Esophagus (tissue), 2 donors: ENCODE measurements at regions not wholly inside any gene's neighbourhood (a gene's known extent, or its start where the extent isn't known, plus 50 kb on each side); places are given as distances from the start of the nearest gene placed in this dataset.
"Not testable (repeated sequence)": the region's sequence is repeated elsewhere in the genome, so short reads cannot be mapped to it uniquely, and the experiment has no call there.

Source experiments
- H3K27ac ChIP-seq, 2 donors: one replicate each; pipeline ENCODE4 v1.5.1; 2013; ENCODE audit warnings: low read depth in 2 of 2, mild to moderate bottlenecking in 2 of 2, inconsistent platforms in 1 of 2, low read length in 1 of 2, moderate library complexity in 1 of 2
- H3K27me3 ChIP-seq, 2 donors: one replicate each; pipeline ENCODE4 v1.6.1; 2013; ENCODE audit warnings: low read length in 2 of 2, control low read depth in 1 of 2, mild to moderate bottlenecking in 1 of 2; ENCODE audit not compliant: insufficient read depth in 2 of 2, control insufficient read depth in 1 of 2
- H3K36me3 ChIP-seq, 2 donors: one replicate each; pipeline ENCODE4 v1.6.1; 2013; ENCODE audit warnings: low read length in 1 of 2; ENCODE audit not compliant: control insufficient read depth in 2 of 2, insufficient read depth in 2 of 2
- H3K4me1 ChIP-seq, 2 donors: one replicate each; pipeline ENCODE4 v1.6.1; 2013; ENCODE audit warnings: low read length in 1 of 2; ENCODE audit not compliant: control insufficient read depth in 2 of 2, insufficient read depth in 2 of 2
- H3K4me3 ChIP-seq, 2 donors: one replicate each; pipeline ENCODE4 v1.5.1; 2013; ENCODE audit warnings: low read length in 2 of 2, mild to moderate bottlenecking in 2 of 2, low read depth in 1 of 2, moderate library complexity in 1 of 2
- H3K9me3 ChIP-seq, 2 donors: one replicate each; pipeline ENCODE4 v1.6.1; 2013; ENCODE audit warnings: mild to moderate bottlenecking in 2 of 2, low read depth in 1 of 2, low read length in 1 of 2, moderate library complexity in 1 of 2; ENCODE audit not compliant: control insufficient read depth in 2 of 2, insufficient read depth in 1 of 2
- WGBS, 2 donors: extraction: QIAGEN DNeasy Blood & Tissue Kit; methylation state at CpG; one replicate each; pipeline ENCODE4 v1.1.7; 2013; 5-methylcytosine and 5-hydroxymethylcytosine counted together
- donor health status: healthy with polysubstance abuse.
- donor health status: Bipolar disorder and iron deficiency.

DNA sequence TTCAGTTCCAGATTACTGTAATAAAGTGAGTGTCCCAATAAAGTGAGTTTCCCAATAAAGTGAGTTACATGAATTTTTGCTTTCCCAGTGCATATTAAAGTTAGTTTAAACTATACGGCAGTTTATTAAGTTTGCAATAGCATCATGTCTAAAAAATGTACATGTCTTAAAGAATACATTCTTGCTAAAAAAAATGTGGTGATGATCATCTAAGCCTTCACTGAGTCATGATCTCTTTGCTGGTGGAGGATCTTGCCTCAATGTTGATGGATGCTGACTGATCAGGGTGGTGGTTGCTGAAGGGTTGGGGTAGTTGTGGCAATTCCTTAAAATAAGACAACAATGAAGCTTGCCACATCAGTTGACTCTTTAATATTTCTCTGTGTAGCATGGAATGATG is 664.2 kb downstream of the TDRD15 start:
- H3K4me1 ChIP-seq, result no peaks in the 10 kb centered on the region
- no peaks in the 10 kb centered on the region for H3K27me3 ChIP-seq
- 67 to 86% methylated on average over 1 of the region's 1 CpG for WGBS, 2 donors
- H3K4me3 ChIP-seq, result no peak overlapping the region
- H3K36me3 ChIP-seq, result no peaks in the 10 kb centered on the region
- no peak overlapping the region for H3K27ac ChIP-seq
- H3K9me3 ChIP-seq, result peaks cover 0 to under 1% of the 10 kb centered on the region in 2 donors

DNA sequence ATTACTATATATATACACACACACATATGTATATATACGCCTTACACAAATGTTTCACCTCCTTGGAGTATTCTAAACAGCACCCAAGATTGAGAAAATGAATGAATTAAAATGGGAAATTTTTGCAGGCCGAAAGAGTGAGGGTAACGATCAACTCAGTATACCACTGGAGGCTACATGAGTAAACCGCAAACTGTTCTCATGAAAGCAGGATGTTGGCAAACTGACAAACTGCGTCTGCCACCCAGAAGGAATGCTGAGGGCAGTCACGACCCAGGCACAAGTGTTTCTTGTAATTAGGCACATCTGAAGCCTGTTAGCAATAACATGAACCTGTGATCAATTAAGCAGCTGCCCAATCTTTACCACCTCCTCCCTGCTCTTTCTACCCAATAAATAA is 666.5 kb downstream of the TDRD15 start:
- H3K4me1 ChIP-seq, H3K27me3 ChIP-seq, H3K36me3 ChIP-seq, H3K4me3 ChIP-seq, H3K27ac ChIP-seq, H3K9me3 ChIP-seq: not testable (repeated sequence)
- 58 to 69% methylated on average over 6 of the region's 6 CpGs for WGBS, 2 donors

DNA sequence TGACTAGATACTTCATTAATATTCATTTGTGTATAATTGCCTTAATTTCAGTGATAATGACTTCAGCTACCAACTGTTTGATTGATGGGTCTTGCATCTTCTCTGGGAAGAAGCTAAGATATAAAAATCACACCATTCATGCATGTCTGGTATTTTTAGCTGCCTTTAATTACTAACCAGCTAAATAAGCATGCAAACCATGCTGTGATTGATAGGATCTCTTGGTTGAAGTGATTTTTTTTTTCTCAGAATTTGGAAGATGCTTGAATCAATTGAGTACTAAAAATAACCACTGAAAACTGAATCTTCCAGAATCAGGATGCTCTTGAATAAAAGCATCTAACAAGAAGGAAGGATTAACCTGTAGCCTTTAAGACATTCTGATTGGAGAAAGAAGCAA is 668.8 kb downstream of the TDRD15 start:
- Histone ChIP-seq H3K36me3 (no peaks in the 10 kb centered on the region), H3K27ac (no peak overlapping the region), H3K4me3 (no peak overlapping the region), H3K9me3 (no peaks in the 10 kb centered on the region), H3K4me1 (no peaks in the 10 kb centered on the region), H3K27me3 (no peaks in the 10 kb centered on the region)

DNA sequence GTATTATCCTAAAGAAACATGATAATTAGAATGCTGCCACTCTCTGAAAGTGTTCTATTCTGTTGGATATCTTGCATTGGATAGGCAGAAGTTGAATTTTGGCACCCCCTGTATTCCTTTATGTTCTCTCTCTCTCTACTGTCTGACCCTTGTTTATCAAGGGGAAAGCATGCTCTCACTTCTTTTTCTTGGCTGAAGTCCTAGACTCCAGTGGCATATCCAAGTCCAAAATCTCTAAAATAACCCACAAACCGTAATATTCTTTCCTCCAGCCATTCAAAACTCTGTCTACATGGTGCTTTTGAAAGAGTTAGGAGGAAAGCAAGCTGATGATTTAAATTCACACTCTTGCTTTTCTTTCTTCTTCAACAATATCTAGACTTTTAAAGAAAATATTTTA is 669.7 kb downstream of the TDRD15 start:
- no peaks in the 10 kb centered on the region for H3K4me1 ChIP-seq
- no peak overlapping the region for H3K4me3 ChIP-seq
- WGBS, 2 donors, result 13 to 26% methylated on average over 1 of the region's 1 CpG
- H3K36me3 ChIP-seq, result no peaks in the 10 kb centered on the region
- no peaks in the 10 kb centered on the region for H3K27me3 ChIP-seq
- no peaks in the 10 kb centered on the region for H3K9me3 ChIP-seq
- no peak overlapping the region for H3K27ac ChIP-seq

DNA sequence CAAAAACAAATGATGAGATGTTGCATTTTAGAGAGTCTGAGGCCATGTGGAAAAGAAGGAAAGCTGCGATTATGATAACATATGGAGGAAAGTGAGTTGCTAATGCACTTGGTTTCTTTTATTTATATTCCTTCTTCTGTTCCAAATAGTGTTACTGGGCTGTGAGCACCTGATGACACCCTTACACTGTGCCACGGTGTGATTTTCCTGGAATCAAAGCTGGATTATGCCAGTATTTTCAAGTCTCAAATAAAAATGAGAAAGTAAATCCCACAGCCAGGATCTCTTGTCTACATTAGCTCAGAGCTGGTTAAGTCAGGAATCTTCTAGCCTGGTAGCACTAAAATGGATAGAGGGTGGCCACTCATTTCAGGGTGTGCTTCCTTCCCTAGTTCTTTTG is 670.8 kb downstream of the TDRD15 start:
- WGBS, 2 donors, result 71 to 76% methylated on average over 2 of the region's 2 CpGs
- Histone ChIP-seq H3K9me3 (no peaks in the 10 kb centered on the region), H3K27me3 (no peaks in the 10 kb centered on the region), H3K4me1 (no peaks in the 10 kb centered on the region), H3K27ac (no peak overlapping the region), H3K36me3 (no peaks in the 10 kb centered on the region), H3K4me3 (no peak overlapping the region)

DNA sequence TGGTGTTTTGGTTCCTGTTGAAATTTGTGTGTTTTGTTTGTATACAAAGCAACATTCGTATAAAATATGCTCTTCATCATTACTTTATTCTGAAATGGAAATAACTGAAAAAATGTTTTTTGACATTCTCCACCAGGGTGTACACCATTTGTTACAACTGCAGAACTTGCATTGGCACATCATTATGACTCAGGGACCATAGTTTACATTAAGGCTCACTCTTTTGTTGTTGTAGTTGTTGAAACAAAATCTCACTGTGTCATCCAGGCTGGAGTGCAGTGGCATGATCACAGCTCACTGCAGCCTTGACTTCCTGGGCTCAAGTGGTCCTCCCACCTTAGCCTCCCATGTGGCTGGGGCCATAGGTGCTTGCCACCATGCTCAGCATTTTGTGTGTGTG is 676.6 kb downstream of the TDRD15 start:
- WGBS, 2 donors, result 44 to 51% methylated on average over 1 of the region's 1 CpG
- no peak overlapping the region for H3K4me3 ChIP-seq
- no peaks in the 10 kb centered on the region for H3K36me3 ChIP-seq
- no peaks in the 10 kb centered on the region for H3K4me1 ChIP-seq
- peaks cover 0 to 2% of the 10 kb centered on the region in 2 donors for H3K9me3 ChIP-seq
- no peaks in the 10 kb centered on the region for H3K27me3 ChIP-seq
- H3K27ac ChIP-seq, result no peak overlapping the region

DNA sequence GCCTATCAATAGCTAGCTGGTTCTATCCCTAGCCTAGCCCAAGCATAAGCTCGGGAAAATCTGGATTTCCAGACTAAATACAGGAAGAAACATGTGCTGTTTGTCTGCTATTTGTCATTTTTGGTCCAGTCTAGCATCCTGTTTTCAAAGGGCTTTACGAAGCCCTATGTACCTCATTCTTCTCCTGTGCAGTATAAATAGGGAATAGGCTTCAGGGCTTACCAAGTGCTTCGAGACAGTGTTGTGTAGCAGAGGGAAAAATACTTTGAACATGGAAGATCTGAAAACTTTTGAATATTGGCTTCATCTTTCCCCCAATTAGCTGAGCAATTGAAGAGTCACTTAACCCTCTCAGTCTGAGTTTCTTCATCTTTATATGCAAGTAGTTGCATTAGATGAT is 679.8 kb downstream of the TDRD15 start:
- Histone ChIP-seq H3K27ac (no peak overlapping the region), H3K4me1 (no peaks in the 10 kb centered on the region), H3K36me3 (no peaks in the 10 kb centered on the region), H3K9me3 (peaks cover 0 to 2% of the 10 kb centered on the region in 2 donors), H3K27me3 (no peaks in the 10 kb centered on the region), H3K4me3 (no peak overlapping the region)
- WGBS, 2 donors, result 41% methylated on average over 3 of the region's 3 CpGs

DNA sequence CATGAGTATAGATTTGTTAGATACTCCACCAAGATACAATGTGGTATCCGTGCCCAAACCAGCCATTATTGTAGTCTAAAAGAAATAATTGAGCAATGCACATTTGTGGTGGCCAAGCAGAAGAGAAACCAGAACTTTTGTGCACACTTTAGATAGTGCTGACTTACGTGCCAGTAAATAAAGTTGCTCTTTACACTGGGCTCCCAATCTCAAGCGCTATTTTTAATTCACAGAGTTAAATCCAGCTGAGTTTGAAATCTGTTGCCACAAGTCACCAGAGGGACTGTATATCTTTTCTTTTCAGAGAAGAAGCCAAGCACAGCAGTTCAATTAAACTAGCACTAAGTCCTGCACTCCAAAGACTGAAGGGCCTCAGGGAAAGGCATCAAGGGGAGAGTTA is 680.4 kb downstream of the TDRD15 start:
- Histone ChIP-seq H3K4me3 (no peak overlapping the region), H3K9me3 (peaks cover 0 to 2% of the 10 kb centered on the region in 2 donors), H3K27me3 (no peaks in the 10 kb centered on the region), H3K4me1 (no peaks in the 10 kb centered on the region), H3K27ac (no peak overlapping the region), H3K36me3 (no peaks in the 10 kb centered on the region)
- WGBS, 2 donors, result 78 to 79% methylated on average over 3 of the region's 3 CpGs

DNA sequence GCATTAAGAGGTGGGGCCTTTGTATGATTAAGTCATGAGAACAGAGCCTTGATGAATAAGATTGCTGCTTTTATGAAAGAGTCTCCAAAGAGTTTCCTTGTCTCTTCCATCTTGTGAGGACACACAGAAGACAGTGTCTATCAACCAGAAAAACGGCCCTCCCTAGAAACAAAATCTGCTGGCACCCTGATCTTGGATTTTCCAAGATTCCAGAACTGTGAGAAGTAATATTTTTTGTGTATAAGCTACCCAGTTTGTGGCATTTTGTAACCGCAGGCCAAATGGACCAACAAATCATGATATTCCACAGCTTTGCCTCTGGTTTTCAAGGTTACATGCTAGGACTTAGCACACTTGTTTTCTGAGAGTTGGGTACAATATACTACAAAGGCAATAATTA is 687.8 kb downstream of the TDRD15 start:
- no peaks in the 10 kb centered on the region for H3K9me3 ChIP-seq
- no peaks in the 10 kb centered on the region for H3K27me3 ChIP-seq
- H3K36me3 ChIP-seq, result no peaks in the 10 kb centered on the region
- H3K4me3 ChIP-seq, result no peak overlapping the region
- no peaks in the 10 kb centered on the region for H3K4me1 ChIP-seq
- H3K27ac ChIP-seq, result no peak overlapping the region
- 68 to 69% methylated on average over 2 of the region's 2 CpGs for WGBS, 2 donors

DNA sequence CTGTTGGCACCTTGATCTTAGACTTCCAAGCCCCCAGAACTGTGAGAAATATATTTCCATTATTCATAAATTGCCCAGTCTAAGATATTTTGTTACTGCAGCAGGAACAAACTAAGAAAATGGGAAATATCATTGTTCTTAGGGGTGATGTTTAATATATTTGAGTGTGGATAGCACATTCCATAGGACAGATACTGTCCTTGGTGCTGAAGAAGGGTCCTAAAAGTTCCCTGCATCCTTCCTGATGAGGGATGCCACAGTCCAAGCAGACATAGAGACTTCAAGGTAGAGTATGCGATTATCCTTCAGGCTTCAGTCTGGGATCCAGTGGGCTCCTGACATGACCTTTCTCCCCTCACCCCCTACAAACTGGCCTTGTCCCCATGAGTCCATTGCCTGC is 689.0 kb downstream of the TDRD15 start:
- Histone ChIP-seq H3K4me3 (no peak overlapping the region), H3K9me3 (no peaks in the 10 kb centered on the region), H3K36me3 (no peaks in the 10 kb centered on the region), H3K27ac (no peak overlapping the region), H3K27me3 (no peaks in the 10 kb centered on the region), H3K4me1 (no peaks in the 10 kb centered on the region)
- WGBS, 2 donors, result 84 to 87% methylated on average over 1 of the region's 1 CpG
